Renal cortex interstitium (tissue), 11 donors: ENCODE measurements at regions not wholly inside any gene's neighbourhood (a gene's known extent, or its start where the extent isn't known, plus 50 kb on each side); places are given as distances from the start of the nearest gene placed in this dataset.

ENCODE experiments used
- DNase-seq, 11 donors: peaks; one replicate each; pipeline ENCODE4 v3.0.0-alpha.2; 2013; ENCODE audit warnings: low read depth in 9 of 11, low spot score in 4 of 11; ENCODE audit errors: extremely low read depth in 1 of 11

DNA sequence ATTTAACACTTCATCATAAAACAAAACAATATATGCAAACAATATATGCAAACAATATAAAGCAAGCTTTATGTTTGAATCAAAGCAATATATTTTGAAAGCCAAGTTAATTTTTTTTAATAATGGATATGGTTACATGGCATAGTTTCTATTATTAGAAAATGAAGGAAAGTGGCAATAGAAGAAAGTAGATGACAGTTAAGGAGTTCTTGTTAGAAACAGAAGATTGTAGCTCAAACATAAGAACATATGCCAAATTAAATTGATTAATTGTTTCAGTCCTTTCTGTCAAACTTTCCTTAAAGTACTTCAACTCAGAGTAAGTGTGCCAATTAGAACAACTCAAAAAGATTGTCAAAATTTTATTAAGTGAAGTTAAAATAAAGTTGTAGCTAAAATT lies 1248.3 kb downstream of the SLC16A7 start:
- no peak for DNase-seq

DNA sequence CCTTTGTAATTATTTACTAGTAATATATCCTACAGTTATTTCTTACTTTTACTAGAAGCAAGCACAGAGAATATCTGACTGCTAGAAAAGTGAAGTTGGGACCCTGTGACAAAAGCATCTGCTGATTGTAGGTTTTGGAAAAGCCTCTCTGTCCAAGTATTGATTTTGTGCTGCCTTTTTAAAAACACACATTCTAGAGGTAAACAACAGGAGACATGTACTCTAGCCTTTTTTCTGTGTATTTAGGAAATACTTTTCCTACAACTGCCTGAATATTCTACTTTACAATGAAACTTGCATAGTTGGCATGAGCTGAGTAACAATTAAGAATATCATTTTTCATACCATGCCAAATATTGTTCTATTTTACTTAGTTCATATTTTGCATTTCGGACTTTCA lies 1249.0 kb downstream of the SLC16A7 start:
- no peak for DNase-seq

DNA sequence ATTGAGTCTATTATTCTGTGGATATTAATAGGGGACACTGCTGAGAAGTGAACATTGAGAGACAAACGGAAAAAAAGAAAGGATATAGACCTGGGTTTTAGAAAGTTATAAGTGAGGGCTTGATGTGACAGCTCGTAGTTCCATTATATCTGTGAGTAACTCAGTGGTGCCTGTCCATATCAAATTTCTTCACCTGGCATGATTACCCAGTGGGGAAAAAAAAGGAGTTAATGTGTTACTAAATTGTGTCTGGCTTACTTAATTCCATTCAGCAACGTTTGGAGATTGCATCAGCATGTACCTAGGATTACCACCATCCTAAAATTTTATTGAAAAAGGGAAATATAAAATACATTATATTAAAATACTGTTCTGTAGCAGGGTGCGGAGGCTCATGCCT lies 1249.9 kb downstream of the SLC16A7 start:
- DNase-seq: no peak

DNA sequence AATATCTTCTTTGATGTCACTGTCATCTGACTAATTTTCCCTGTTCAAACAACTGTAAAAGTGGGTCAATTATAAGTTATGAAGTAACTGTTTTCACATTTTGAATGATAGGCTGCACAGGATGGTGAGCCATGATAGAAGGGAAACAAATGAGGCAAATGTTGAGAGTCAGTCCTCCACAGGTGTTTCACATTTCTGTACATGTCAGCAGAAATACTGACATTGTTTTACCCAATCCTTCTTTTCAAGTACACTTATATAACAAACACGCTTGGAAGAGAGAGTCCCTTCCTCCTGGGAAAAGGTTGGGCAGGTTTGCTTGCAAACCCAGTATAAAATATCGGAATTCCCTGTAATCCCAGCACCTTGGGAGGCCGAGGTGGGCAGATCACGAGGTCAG lies 1251.5 kb downstream of the SLC16A7 start:
- no peak for DNase-seq

DNA sequence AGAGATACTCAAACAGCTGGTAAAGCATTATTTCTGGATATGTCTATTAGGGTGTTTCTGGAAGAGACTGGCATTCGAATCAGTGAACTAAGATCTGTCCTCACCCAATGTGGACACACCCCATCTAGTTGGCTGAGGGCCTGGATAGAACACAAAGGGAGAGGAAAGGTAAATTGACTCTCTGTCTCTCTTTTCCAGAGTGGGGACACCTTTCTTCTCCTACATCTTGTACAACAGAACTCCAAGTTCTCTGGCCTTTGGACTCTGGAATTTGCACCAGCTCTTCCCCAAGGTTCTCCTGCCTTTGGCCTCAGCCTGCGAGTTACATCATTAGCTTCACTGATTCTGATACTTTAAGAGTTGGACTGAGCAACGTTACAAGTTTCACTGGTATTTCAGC lies 1253.9 kb downstream of the SLC16A7 start:
- no peak for DNase-seq

DNA sequence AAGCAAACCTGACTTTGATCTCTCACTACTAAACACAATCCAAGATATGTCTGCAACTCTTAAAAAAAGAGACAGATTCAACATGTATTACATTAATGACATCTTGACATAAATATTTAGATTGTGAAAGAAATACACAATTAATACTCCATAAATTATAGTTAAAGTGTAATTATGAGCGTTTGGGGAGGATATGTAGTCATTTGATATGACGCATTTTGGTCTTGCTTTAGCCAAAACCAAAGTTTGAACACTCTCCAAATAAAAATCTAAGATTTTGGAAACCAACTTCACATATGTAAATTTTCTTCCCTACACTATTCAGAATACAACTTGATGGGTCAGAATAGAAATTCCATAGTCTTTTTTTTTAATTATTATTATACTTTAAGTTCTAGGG lies 1257.6 kb downstream of the SLC16A7 start:
- DNase-seq: no peak

DNA sequence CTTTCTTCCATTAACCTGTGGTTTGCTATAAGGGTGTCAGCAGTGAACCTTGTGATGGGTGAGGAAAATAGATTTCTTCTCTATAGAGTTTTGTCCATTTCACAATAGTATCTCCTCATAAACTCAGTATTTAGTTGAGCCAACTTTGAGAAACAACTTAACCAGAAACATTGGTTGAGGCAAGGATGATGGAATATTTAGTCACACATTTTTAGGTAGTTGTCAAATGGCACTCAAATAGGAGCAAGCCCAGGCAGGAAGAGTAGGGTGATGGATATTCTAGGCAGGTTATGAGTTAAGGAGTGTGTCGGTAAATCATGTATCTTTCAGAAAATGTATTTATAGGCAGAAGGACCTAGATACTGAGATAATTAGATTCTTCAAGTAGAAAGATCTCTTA lies 1267.6 kb downstream of the SLC16A7 start:
- no peak for DNase-seq

DNA sequence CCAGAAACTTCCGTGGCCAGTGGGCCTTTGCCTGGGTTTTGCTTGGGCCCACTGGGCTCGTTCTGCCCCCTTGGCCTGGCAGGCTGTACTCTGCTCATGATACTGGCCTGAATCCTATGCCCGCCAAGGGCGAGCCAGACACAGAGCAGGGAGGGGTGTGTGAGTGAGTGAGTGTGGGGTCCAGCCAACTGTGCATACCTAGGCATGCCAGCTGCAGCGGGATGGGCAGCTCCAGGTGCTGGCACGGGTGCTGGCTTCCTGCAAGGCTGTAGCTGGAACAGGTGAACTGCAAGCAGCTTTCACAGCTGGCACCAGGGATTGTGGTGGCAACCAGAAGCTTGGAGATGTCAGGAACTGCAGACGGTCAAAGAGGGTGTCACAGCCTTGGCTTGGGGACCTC lies 1276.4 kb downstream of the SLC16A7 start:
- DNase-seq: no peak

DNA sequence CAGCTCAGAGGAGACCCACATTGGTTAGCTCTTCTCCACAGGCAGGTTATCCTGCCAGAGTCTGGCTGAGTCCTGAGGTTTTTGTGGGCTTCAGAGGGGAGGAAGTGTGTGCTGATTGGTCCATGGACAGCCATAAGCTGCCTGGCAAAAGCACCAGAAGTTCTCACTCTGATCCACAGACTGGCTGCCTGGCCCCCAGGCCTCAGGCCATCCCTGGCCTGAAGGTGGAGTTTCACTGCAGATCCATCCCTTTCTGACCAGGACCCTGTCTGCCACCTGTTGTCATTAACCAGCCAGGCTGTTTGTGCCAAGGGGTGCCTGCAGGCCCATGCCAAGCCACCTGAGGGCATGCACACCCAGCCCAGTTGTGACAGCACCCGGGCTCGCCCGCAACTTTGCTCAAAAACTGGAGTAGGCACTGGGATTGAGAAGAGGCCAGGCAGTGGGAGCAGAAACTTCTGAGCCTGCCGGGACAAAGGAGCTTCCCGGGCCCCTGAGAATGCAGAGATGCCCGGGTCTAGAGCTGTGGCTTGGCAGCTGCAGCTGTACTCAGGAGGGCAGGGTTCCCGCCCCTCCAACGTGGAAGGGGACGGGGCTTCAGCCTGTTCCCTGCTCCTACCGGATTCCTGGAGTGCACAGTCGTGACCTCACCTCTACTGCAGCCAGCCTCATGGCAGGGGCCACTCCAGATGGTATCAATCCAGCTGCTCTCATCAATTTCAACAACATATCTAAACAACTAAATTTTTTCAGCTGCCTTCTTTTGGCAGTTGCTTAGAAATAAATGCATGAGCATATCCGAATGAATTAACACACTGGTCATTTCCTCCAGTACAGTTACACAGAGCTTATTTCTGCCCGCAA lies 1277.3 kb downstream of the SLC16A7 start:
- DNase-seq: no peak

DNA sequence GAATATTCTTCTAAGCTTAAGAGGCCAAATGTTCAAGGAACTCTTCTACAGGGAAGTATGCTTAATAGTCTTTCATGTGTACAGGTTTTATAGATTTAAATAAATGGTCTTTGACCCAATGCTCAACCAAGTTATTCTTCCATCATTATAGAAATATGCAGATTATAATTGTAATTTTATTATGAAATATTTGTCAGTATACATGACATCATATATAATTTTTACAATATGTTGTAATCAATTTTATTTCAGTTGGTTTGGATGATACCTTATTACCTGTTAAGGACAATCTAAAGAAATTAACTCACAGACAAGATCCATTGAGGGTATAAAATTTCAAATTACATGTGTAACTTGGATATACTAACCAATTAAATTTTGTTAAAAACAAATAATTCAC lies 1278.3 kb downstream of the SLC16A7 start:
- DNase-seq: no peak

DNA sequence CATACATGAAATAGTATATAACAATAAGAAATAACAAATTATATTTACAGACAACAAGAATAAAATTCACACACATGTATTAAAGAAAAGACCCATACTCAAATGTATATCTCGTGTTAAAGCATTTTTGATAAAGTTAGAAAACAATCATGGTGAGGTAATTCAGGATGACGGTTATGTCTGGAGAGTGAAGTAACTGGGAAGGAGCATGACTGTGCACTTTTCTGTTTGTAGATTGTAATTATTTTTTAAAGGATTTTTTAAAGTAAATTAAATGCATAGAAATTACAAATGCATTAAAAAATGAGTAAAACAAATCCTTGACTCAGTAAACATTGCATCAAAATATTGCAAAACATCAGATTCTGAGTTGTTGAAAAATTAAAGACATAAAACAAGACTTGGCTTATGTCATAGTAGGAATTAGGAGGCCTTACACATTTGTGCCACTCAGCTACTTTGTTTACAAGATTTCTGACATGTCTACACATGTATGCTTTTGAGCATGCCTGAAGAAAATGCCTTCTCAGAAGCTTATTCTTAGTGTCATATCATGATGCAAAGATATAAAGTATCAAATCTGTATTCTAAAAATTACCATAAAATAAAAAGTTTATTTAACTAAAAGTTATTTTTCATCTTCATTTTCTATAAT lies 1325.1 kb downstream of the SLC16A7 start:
- no peak for DNase-seq

DNA sequence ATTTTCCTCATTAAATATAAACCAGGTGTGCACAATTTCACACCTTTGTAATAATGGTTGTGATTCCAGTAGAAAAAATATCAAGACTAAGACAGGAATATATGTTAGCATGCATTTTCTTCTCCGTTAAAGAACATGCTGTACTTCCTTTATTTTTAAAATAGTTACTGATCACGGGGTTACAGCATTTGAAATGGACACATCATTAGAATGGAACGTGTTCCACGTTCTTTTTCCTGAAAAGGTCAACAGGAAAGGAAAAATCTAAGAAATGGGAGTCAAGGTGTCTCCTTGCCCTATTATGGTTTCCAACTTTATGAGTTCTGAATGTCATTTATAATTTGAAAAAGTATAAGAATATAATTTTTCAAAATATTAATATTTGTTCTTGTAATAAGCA lies 1325.7 kb downstream of the SLC16A7 start:
- no peak for DNase-seq

DNA sequence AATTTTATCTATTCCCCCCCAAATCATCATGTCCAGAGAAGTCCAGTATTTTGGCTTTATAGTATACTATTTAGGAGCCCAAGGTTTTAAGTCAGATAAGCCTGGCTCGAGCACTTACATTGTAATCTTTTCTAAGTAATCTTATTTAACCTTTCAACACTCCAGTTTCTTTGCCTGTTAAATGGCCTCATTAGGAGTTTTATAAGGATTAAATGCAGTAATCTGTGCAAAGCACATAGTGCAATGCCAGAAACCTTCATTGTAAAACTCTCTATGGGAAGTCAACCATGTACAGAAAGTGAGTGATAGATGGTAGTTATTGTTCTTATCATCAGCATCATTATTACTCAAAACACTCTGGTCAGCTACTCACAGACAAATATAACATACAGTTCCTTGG lies 1330.4 kb downstream of the SLC16A7 start:
- no peak for DNase-seq

DNA sequence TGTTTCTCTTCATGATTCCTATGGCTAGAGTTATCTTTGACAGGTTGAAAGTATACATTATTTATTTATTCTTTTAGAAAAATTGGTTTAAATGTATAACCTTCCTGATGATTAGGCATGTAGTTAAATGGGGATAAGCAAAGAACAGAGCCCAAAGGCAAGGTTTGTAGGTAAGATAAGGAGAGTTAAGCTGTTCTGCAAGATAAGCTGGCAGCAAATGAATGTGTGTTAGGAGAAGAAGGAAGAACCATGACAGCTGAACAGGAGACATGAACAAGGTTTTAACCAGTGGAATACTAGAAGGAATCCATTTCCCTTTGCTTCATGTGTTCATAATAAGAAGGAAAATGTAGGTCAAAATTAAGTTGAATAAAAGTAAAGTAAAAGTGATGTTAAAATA lies 1330.1 kb upstream of the USP15 start:
- no peak for DNase-seq

DNA sequence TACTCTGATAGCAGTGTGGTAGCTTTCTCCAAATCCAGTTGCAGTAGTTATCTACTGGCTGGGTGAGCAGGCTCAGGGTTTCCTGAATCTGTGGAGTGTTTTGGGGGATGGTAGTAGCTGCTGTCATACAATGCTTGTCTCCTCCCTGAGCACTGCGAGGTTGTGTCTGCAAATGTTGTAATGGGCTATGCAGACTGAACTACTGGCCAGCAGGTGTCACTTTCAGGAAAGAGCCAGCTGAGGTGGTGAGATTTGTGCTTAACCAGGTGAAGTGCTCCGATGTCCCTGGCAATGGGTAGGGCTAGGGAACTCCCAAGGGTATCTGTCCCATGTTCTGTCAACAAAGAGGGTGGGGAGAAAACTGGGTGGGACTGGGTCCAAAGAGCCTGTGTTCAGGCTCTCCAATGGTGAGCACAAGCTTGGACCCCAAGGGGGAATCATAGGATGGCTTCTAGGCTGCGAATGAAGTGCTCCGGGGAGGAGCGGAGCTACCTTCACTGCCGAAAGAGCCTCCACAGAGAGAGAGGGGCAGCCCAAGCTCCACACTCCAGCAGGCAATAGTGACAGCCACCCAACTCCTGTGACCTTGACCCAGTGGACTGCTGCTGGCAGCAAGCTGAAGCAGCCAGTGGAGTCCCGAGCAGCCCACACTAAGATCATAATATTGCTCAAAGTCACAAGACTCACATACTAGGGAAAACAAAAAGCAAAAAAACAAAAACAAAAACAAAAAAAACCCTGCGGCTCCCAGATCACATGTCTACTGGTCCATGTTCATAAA lies 1324.0 kb upstream of the USP15 start:
- DNase-seq: no peak

DNA sequence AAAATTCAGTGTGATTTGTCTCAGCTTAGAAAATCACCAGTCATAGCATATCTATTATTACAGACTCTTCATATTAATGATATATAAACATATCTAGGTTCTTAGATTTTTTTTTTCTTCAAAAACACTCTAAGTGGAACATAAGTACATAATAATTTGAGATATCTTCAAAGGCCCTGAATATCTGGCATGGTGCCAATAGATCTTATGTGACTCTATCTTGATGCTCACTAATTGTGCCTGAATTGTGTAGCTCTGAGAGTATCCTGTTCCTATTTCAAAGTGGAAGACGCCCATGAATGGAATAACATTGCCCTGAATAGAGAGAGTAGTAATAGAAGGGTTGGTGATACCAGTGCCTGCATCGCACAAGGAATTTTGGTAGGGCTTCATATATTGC lies 1312.7 kb upstream of the USP15 start:
- no peak for DNase-seq

DNA sequence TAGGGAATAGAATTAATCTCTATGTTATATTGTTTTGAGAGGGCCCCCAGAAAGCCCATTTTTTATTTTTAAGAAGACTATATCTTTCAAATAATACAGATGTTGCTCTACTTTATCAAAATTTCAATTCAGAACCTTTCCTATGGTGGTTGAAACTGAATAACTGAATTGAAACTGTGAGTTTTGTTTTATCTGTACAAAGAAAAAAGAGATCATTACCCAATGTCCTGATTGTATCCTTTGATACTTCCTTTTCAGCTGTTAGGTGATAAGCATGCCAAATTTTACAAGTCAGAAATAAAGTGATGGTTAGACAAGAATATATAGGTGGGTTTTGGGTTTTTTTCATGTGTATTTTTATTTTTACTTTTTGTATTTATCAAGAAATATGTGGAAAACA lies 1293.1 kb upstream of the USP15 start:
- DNase-seq: no peak

DNA sequence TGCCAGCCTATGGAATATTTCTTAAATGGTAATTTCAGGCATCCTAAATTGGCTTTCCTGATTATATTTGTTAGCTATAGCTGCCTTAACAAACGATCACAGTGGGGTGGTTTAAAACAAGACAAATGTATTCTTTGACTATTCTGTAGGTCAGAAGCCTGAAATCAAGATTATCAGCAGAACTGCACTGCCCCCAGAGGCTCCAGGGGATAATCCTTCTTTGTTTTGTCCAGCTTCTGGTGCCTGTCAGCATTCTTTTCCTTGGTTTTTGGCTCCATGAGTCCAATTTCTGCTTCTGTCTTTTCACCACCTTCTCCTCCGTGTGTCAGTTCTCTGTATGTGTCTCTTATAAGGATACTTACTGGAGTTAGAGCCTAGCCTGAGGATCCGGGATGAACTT lies 1282.2 kb upstream of the USP15 start:
- no peak for DNase-seq

DNA sequence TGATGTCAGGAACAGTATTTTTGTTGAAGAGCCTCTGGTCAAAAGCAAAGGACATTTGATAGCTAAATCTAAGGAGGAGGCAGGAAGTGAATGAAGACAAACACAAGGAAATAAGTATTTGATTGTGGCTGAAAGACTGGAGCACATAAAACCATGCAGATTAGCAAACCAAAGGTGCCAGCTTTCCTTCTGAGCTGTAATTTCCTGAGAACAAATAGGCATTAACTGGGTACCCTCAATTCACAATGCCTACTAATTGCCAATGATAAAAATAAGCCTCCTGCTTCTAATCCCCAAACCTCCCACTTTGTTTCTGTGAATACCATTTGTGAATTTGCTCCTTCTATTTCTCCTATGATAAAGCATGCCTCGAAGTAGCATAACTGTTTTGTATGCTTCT lies 1279.6 kb upstream of the USP15 start:
- no peak for DNase-seq

DNA sequence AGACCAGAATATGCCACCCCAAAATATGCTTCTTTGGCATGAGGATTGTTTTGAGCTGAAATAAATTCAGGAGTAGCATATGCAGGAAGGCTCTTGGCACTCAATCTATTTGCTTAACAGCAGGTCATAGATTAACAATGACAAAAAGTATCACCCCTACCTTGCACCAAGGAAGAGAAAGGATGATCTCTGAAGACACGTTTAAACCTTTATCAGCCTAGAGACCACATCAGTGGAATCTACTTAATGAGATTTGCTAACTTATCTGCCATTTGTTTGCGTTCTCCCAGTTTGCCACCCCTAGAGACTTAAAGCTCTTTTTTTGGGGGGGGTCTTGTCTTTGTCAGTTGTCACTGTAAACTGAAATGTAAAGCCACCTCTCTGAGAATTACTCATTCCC lies 1278.7 kb upstream of the USP15 start:
- no peak for DNase-seq
